PFSK-1 (cell line): ENCODE measurements at regions not wholly inside any gene's neighbourhood (a gene's known extent, or its start where the extent isn't known, plus 50 kb on each side); places are given as distances from the start of the nearest gene placed in this dataset.

Experiments
- POLR2AphosphoS5 ChIP-seq: IDR thresholded peaks from 2 replicates; pipeline ENCODE4 v1.6.1; 2012; ENCODE audit warnings: low read depth, mild to moderate bottlenecking, control low read depth, low read length, moderate library complexity
- SIN3A ChIP-seq: IDR thresholded peaks from 2 replicates; pipeline ENCODE4 v1.6.1; 2012; ENCODE audit warnings: mild to moderate bottlenecking, low read length, moderate library complexity, borderline replicate concordance; ENCODE audit not compliant: insufficient read depth
- TAF1 ChIP-seq: IDR thresholded peaks from 2 replicates; pipeline ENCODE4 v1.6.1; 2012; ENCODE audit warnings: low read length, control low read depth, borderline replicate concordance; ENCODE audit not compliant: insufficient read depth
- TF ChIP-seq, protein P1 (sequence below), 2 experiments: IDR thresholded peaks; 2 replicates each; pipeline versions ENCODE4 v1.6.1 to v1.8.0; 2011 to 2012; ENCODE audit warnings: low read depth in 2 of 2, low read length in 2 of 2, control low read depth in 1 of 2, inconsistent platforms in 1 of 2, mild to moderate bottlenecking in 1 of 2, moderate library complexity in 1 of 2; ENCODE audit not compliant: insufficient read depth in 1 of 2

- TF ChIP-seq POLR2AphosphoS5 (no peak), TAF1 (no peak), SIN3A (no peak)
- TF ChIP-seq, protein P1, sequence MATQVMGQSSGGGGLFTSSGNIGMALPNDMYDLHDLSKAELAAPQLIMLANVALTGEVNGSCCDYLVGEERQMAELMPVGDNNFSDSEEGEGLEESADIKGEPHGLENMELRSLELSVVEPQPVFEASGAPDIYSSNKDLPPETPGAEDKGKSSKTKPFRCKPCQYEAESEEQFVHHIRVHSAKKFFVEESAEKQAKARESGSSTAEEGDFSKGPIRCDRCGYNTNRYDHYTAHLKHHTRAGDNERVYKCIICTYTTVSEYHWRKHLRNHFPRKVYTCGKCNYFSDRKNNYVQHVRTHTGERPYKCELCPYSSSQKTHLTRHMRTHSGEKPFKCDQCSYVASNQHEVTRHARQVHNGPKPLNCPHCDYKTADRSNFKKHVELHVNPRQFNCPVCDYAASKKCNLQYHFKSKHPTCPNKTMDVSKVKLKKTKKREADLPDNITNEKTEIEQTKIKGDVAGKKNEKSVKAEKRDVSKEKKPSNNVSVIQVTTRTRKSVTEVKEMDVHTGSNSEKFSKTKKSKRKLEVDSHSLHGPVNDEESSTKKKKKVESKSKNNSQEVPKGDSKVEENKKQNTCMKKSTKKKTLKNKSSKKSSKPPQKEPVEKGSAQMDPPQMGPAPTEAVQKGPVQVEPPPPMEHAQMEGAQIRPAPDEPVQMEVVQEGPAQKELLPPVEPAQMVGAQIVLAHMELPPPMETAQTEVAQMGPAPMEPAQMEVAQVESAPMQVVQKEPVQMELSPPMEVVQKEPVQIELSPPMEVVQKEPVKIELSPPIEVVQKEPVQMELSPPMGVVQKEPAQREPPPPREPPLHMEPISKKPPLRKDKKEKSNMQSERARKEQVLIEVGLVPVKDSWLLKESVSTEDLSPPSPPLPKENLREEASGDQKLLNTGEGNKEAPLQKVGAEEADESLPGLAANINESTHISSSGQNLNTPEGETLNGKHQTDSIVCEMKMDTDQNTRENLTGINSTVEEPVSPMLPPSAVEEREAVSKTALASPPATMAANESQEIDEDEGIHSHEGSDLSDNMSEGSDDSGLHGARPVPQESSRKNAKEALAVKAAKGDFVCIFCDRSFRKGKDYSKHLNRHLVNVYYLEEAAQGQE (IDR thresholded peaks at IDR 0.05; ENCODE audit: insufficient read depth in 1 of 2, low read depth in 2 of 2, low read length in 2 of 2): no peak
Measured at GRCh38 chr2:166805753-166806152, 82.5 kb upstream of the XIRP2 start.
